ENCODE measurements at regions not wholly inside any gene's neighbourhood (a gene's known extent, or its start where the extent isn't known, plus 50 kb on each side); places are given as distances from the start of the nearest gene placed in this dataset.

DNA sequence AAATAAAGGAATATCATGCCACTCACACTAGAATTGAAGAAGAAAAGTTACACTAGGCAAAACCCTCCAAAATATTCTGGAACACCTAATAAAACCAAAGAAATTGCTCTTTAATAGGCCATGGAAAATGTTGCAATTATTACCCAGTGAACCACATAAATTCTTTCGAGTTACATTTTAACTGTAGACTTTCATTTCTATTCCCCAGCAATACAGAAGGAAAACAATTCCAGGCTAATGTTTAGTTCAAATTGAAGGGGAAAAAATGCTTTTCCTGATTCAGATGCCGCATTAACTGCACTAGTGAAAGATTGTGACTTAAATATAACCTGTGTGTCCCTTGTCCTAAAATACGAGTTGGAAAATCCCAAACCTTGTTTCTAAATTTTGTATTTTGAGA is 439.3 kb upstream of the ADAMTS16 start:
- Histone ChIP-seq H3K27ac (no peak overlapping the region), H3K4me3 (no peak overlapping the region), H3K27me3 (no peaks in the 10 kb centered on the region), H3K36me3 (no peaks in the 10 kb centered on the region), H3K9ac (ENCODE audit: low read depth in 2 of 2, low read length in 2 of 2) (no peak overlapping the region), H3K9me3 (no peaks in the 10 kb centered on the region), H3K4me1 (no peaks in the 10 kb centered on the region)
- intact Hi-C loops (cut with DNase I): no loop called here
- TF ChIP-seq, protein P1, sequence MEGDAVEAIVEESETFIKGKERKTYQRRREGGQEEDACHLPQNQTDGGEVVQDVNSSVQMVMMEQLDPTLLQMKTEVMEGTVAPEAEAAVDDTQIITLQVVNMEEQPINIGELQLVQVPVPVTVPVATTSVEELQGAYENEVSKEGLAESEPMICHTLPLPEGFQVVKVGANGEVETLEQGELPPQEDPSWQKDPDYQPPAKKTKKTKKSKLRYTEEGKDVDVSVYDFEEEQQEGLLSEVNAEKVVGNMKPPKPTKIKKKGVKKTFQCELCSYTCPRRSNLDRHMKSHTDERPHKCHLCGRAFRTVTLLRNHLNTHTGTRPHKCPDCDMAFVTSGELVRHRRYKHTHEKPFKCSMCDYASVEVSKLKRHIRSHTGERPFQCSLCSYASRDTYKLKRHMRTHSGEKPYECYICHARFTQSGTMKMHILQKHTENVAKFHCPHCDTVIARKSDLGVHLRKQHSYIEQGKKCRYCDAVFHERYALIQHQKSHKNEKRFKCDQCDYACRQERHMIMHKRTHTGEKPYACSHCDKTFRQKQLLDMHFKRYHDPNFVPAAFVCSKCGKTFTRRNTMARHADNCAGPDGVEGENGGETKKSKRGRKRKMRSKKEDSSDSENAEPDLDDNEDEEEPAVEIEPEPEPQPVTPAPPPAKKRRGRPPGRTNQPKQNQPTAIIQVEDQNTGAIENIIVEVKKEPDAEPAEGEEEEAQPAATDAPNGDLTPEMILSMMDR (IDR thresholded peaks at IDR 0.05): no peak
- no peak for DNase-seq

DNA sequence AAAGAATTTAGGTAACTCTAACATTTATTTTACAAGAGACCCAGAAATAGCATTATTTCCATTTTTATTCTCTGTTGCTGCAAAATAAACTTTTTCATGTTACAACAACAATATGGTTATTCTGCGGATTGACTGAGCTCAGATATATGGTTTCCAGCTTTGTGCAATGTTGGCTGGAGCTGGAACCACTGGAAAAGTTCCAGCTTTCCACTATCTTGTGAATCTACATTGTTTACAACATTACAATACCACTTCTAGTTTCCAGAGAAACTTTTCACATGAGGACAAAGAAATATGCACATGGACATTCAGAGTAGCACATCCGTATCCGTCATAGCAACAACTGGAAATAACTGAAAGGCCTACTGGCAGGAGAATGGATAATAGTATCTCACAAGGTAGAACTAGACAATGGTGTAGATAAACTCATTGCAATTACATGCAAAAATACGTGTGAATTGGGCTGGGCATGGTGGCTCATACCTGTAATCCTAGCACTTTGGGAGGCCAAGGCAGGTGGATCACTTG is 436.1 kb upstream of the ADAMTS16 start:
- H3K27ac ChIP-seq: no peak overlapping the region
- H3K36me3 ChIP-seq: no peaks in the 10 kb centered on the region
- H3K9me3 ChIP-seq: no peaks in the 10 kb centered on the region
- intact Hi-C loops (cut with DNase I): no loop called here
- no peak for DNase-seq
- no peaks in the 10 kb centered on the region for H3K27me3 ChIP-seq
- H3K9ac ChIP-seq (ENCODE audit: low read depth in 2 of 2, low read length in 2 of 2): no peak overlapping the region
- TF ChIP-seq, protein P1 (IDR thresholded peaks at IDR 0.05): no peak
- H3K4me1 ChIP-seq: no peaks in the 10 kb centered on the region
- no peak overlapping the region for H3K4me3 ChIP-seq

DNA sequence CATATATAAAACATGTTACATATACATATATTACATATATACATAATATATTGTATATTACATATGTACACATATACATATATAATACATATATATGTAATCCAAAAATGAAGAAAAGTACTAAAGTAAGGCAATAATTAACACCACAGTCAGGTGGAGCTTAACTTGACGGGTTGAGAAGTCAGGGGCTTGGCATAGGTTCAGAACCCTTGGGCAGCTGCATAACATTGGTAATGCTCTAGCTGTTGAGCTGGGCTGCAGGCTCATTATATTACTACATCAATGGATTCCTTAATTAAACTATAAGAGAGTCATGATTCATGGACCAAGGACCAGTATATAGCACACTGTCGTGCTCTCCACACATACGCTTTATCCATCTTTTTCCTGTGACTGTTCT is 435.2 kb upstream of the ADAMTS16 start:
- H3K4me1 ChIP-seq: no peaks in the 10 kb centered on the region
- no peak overlapping the region for H3K4me3 ChIP-seq
- intact Hi-C loops (cut with DNase I): no loop called here
- TF ChIP-seq, protein P1 (IDR thresholded peaks at IDR 0.05): no peak
- H3K27me3 ChIP-seq: no peaks in the 10 kb centered on the region
- H3K36me3 ChIP-seq: no peaks in the 10 kb centered on the region
- H3K9me3 ChIP-seq: no peaks in the 10 kb centered on the region
- no peak overlapping the region for H3K9ac ChIP-seq (ENCODE audit: low read depth in 2 of 2, low read length in 2 of 2)
- DNase-seq: no peak
- H3K27ac ChIP-seq: no peak overlapping the region

DNA sequence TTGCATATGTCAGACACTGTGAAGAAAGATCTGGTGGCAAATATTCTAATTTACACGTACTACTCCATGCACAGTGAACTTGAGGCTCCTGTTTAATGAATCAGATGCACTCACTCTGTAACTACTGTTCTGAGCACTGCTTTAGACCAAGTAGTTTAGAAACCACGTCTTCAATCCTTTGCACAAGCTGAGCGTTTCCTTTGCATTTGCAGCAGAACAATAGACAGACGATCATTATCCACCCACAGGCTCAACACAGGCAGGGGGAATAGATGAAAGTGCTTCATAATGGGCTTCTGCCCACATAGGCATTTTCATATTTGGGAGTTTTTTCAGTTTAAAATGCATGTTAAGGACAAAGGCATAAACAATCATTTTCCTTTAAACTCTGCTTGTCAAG is 423.3 kb upstream of the ADAMTS16 start:
- TF ChIP-seq, protein P1 (IDR thresholded peaks at IDR 0.05): no peak
- Histone ChIP-seq H3K9ac (ENCODE audit: low read depth in 2 of 2, low read length in 2 of 2) (no peak overlapping the region), H3K36me3 (no peaks in the 10 kb centered on the region), H3K4me1 (no peaks in the 10 kb centered on the region), H3K9me3 (no peaks in the 10 kb centered on the region), H3K27ac (no peak overlapping the region), H3K4me3 (no peak overlapping the region), H3K27me3 (no peaks in the 10 kb centered on the region)
- intact Hi-C loops (cut with DNase I): no loop called here
- DNase-seq: no peak

DNA sequence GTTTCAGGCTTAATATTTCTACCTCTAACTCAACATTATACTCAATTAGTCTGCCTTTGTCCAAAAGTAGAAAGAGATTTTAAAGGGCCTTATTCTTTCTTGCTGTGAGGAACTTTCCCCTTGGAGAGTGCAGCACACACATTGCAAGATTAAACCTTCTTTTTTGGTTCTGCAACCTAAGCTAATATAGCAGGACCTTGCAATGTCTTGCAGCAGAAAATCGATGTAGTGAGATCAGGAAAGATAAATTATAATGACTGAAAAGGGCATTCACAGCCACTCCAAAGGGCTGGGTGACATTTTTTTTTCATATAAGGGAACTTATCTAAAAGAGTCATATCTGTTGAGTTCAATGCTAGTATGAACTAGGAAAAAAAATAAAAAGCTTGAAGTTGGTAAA is 422.7 kb upstream of the ADAMTS16 start:
- Histone ChIP-seq H3K9me3 (no peaks in the 10 kb centered on the region), H3K4me3 (no peak overlapping the region), H3K9ac (ENCODE audit: low read depth in 2 of 2, low read length in 2 of 2) (no peak overlapping the region), H3K27me3 (no peaks in the 10 kb centered on the region), H3K4me1 (no peaks in the 10 kb centered on the region), H3K36me3 (no peaks in the 10 kb centered on the region), H3K27ac (no peak overlapping the region)
- intact Hi-C loops (cut with DNase I): no loop called here
- TF ChIP-seq, protein P1 (IDR thresholded peaks at IDR 0.05): no peak
- no peak for DNase-seq

DNA sequence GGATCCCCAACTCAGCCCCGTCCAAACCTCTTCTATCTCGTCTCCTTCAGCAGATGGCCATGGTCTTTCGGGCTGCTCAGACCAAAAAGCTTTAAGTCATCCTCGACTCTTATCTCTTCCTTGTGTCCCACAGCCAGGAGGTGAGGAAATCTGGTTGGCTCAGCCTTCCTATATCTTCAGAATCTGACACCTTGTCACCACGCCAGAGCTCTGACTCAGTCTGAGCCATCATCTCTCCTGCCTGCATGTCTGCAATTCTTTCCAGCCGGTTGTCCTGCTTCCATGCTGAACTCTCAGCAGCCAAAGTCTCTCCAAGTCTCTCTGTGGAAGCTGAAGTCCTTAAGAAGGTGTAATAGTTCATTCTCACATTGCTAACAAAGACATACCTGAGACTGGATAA is 419.3 kb upstream of the ADAMTS16 start:
- Histone ChIP-seq H3K27ac (no peak overlapping the region), H3K9me3 (no peaks in the 10 kb centered on the region), H3K36me3 (no peaks in the 10 kb centered on the region), H3K4me1 (no peaks in the 10 kb centered on the region), H3K4me3 (no peak overlapping the region), H3K9ac (ENCODE audit: low read depth in 2 of 2, low read length in 2 of 2) (no peak overlapping the region), H3K27me3 (no peaks in the 10 kb centered on the region)
- no peak for DNase-seq
- TF ChIP-seq, protein P1 (IDR thresholded peaks at IDR 0.05): no peak
- intact Hi-C loops (cut with DNase I): no loop called here

Measured in colonic mucosa (tissue), 4 donors.